ENCODE measurements at regions not wholly inside any gene's neighbourhood (a gene's known extent, or its start where the extent isn't known, plus 50 kb on each side); places are given as distances from the start of the nearest gene placed in this dataset.

- Histone ChIP-seq H3K27me3 (ENCODE audit: insufficient read depth, low read depth, low read length) (no peaks in the 10 kb centered on the region), H3K9me2 (ENCODE audit: insufficient read depth, low read length) (no peaks in the 10 kb centered on the region), H3K9ac (ENCODE audit: low read length) (no peak overlapping the region), H3K79me2 (replicated peaks; ENCODE audit: insufficient read depth, low read length) (no peaks in the 10 kb centered on the region), H3K4me2 (ENCODE audit: low read length) (no peak overlapping the region), H4K20me1 (ENCODE audit: insufficient read depth) (no peaks in the 10 kb centered on the region), H3F3A (ENCODE audit: insufficient read depth, low read length, poor library complexity, severe bottlenecking) (no peaks in the 10 kb centered on the region), H3K9me3 (ENCODE audit: low read length) (no peaks in the 10 kb centered on the region), H3K4me3 (ENCODE audit: low read length) (no peak overlapping the region), H3K36me3 (ENCODE audit: insufficient read depth, low read length) (no peaks in the 10 kb centered on the region), H3K27ac (ENCODE audit: low read length) (no peak overlapping the region), H2AFZ (ENCODE audit: low read depth, low read length) (no peak overlapping the region)
- no peak for TF ChIP-seq SMC3 (conservative IDR thresholded peaks at IDR 0.05; ENCODE audit: poor library complexity)
- no peak for TF ChIP-seq RAD21 (conservative IDR thresholded peaks at IDR 0.05)
- no peak for TF ChIP-seq TAF1 (IDR thresholded peaks at IDR 0.05; ENCODE audit: low read depth)
- no peak for TF ChIP-seq CTCF (IDR thresholded peaks at IDR 0.05; ENCODE audit: poor library complexity, severe bottlenecking)
- TF ChIP-seq REST (IDR thresholded peaks at IDR 0.05; ENCODE audit: borderline replicate concordance): no peak
- TF ChIP-seq POLR2AphosphoS5 (IDR thresholded peaks at IDR 0.05): no peak
- TF ChIP-seq EZH2 (IDR thresholded peaks at IDR 0.05; ENCODE audit: borderline replicate concordance, insufficient read depth, low read length, poor library complexity, severe bottlenecking): no peak
- no peak for TF ChIP-seq EP300 (conservative IDR thresholded peaks at IDR 0.05; ENCODE audit: poor library complexity, severe bottlenecking)
- TF ChIP-seq MXI1 (conservative IDR thresholded peaks at IDR 0.05; ENCODE audit: poor library complexity, severe bottlenecking): no peak
Measured at GRCh38 chr11:37108436-37109285, 510.6 kb upstream of the RAG2 start.

- TF ChIP-seq RAD21 (conservative IDR thresholded peaks at IDR 0.05) (no peak), POLR2AphosphoS5 (IDR thresholded peaks at IDR 0.05) (no peak), MXI1 (conservative IDR thresholded peaks at IDR 0.05; ENCODE audit: poor library complexity, severe bottlenecking) (no peak)
- H4K20me1 ChIP-seq (ENCODE audit: insufficient read depth): no peaks in the 10 kb centered on the region
- H3K79me2 ChIP-seq (replicated peaks; ENCODE audit: insufficient read depth, low read length): no peaks in the 10 kb centered on the region
- H3K9me3 ChIP-seq (ENCODE audit: low read length): no peaks in the 10 kb centered on the region
- H3K9me2 ChIP-seq (ENCODE audit: insufficient read depth, low read length): no peaks in the 10 kb centered on the region
- no peak overlapping the region for H2AFZ ChIP-seq (ENCODE audit: low read depth, low read length)
- H3F3A ChIP-seq (ENCODE audit: insufficient read depth, low read length, poor library complexity, severe bottlenecking): no peaks in the 10 kb centered on the region
- H3K27me3 ChIP-seq (ENCODE audit: insufficient read depth, low read depth, low read length): no peaks in the 10 kb centered on the region
- H3K27ac ChIP-seq (ENCODE audit: low read length): no peak overlapping the region
- H3K4me3 ChIP-seq (ENCODE audit: low read length): no peak overlapping the region
- no peak overlapping the region for H3K9ac ChIP-seq (ENCODE audit: low read length)
- H3K36me3 ChIP-seq (ENCODE audit: insufficient read depth, low read length): no peaks in the 10 kb centered on the region
- H3K4me2 ChIP-seq (ENCODE audit: low read length): no peak overlapping the region
Measured at GRCh38 chr11:37107831-37108230, 509.8 kb upstream of the RAG2 start.
